GM12878 (cell line): ENCODE measurements at regions not wholly inside any gene's neighbourhood (a gene's known extent, or its start where the extent isn't known, plus 50 kb on each side); places are given as distances from the start of the nearest gene placed in this dataset.

Experiments
- ATAC-seq: fragments of 200-7000 bp; cut with Tn5 transposase; 3 replicates; pipeline ENCODE4 v1.9.1; 2020; ENCODE audit warnings: mild to moderate bottlenecking, moderate library complexity
- BruUV-seq: library from RNA; stranded (reverse); fragments of 400-500 nt; replicated peaks from 2 replicates; lab custom pipeline; 2021; lab: Mats Ljungman, UMichigan
- CTCF ChIA-PET: fragments of 300-600 bp; sonication (Branson Sonifier 250); formaldehyde crosslinking; extraction: SDS; loops from one replicate; lab custom pipeline; 2021; ENCODE audit warnings: inconsistent platforms; lab: Yijun Ruan, JAX
- POLR2A ChIA-PET: fragments of 350-600 bp; formaldehyde crosslinking; extraction: SDS; loops from one replicate; lab custom pipeline; 2021; ENCODE audit warnings: inconsistent platforms; lab: Charles Lee
- RAD21 ChIA-PET: fragments of 300-600 bp; sonication (Branson Sonifier 250); formaldehyde crosslinking; loops from one replicate; lab custom pipeline; 2023; ENCODE audit warnings: antibody characterized with exemption; ENCODE audit not compliant: unreplicated experiment; lab: Charles Lee
- SMC1A ChIA-PET: fragments of 300-600 bp; sonication (Branson Sonifier 250); formaldehyde crosslinking; loops from one replicate; lab custom pipeline; 2023; ENCODE audit not compliant: unreplicated experiment, uncharacterized antibody; lab: Charles Lee
- DNase-seq: peaks from one replicate; pipeline ENCODE4 v3.0.0-alpha.2; 2011; ENCODE audit warnings: low read depth, low spot score
- FAIRE-seq: peaks from 3 replicates; lab custom pipeline; 2011; peaks lifted over from hg19 to GRCh38; lab: Jason Lieb, UNC
- H2AFZ ChIP-seq: 2 replicates; pipeline ENCODE4 v1.6.0; 2011; ENCODE audit warnings: low read depth, low read length, control low read depth; ENCODE audit not compliant: control insufficient read depth
- H3K27ac ChIP-seq: 2 replicates; pipeline ENCODE4 v1.5.1; 2011; ENCODE audit warnings: control low read depth; ENCODE audit not compliant: control insufficient read depth, insufficient read depth
- H3K27me3 ChIP-seq, 2 experiments: replicated peaks in 1 of 2; 2 replicates each; pipeline versions ENCODE4 v1.6.0 to v1.6.1; 2011; ENCODE audit warnings: low read length in 1 of 2; ENCODE audit not compliant: control insufficient read depth in 2 of 2, insufficient read depth in 2 of 2
- H3K36me3 ChIP-seq, 2 experiments: 2 replicates each; pipeline ENCODE4 v1.5.1; 2011; ENCODE audit warnings: low read length in 1 of 2; ENCODE audit not compliant: control insufficient read depth in 2 of 2, insufficient read depth in 2 of 2
- H3K4me1 ChIP-seq: 2 replicates; pipeline ENCODE4 v1.6.1; 2011; ENCODE audit warnings: mild to moderate bottlenecking, low read length, moderate library complexity, mixed read lengths; ENCODE audit not compliant: control insufficient read depth, insufficient read depth
- H3K4me2 ChIP-seq: 2 replicates; pipeline ENCODE4 v1.6.0; 2011; ENCODE audit warnings: control low read depth; ENCODE audit not compliant: control insufficient read depth, insufficient read depth
- H3K4me3 ChIP-seq: fragments of 200-600 bp; sonication (generic); 2 replicates; pipeline ENCODE4 v1.5.1; 2016
- H3K79me2 ChIP-seq: 2 replicates; pipeline ENCODE4 v1.6.0; 2011; ENCODE audit warnings: low read length; ENCODE audit not compliant: control insufficient read depth, insufficient read depth
- H3K9ac ChIP-seq: 2 replicates; pipeline ENCODE4 v1.8.0; 2011; ENCODE audit warnings: low read length, control low read depth, mixed read lengths; ENCODE audit not compliant: control insufficient read depth, insufficient read depth
- H3K9me3 ChIP-seq: replicated peaks from 3 replicates; pipeline ENCODE4 v1.5.1; 2011; ENCODE audit warnings: mild to moderate bottlenecking, low read length; ENCODE audit not compliant: control insufficient read depth, insufficient read depth
- H4K20me1 ChIP-seq: 2 replicates; pipeline ENCODE4 v1.6.0; 2011; ENCODE audit not compliant: control insufficient read depth, insufficient read depth
- CREM ChIP-seq: IDR thresholded peaks from 2 replicates; pipeline ENCODE4 v1.6.1; 2014; ENCODE audit warnings: antibody characterized with exemption, low read depth
- EZH2 ChIP-seq: IDR thresholded peaks from 2 replicates; pipeline ENCODE4 v1.6.1; 2012; ENCODE audit warnings: low read depth, mild to moderate bottlenecking, control low read depth, inconsistent platforms, low read length, borderline replicate concordance; ENCODE audit not compliant: control insufficient read depth
- SP1 ChIP-seq: IDR thresholded peaks from one replicate; pipeline ENCODE4 v1.6.1; 2011; ENCODE audit warnings: low read depth, low read length
- STAT1 ChIP-seq: fragments of 450-650 bp; conservative IDR thresholded peaks from 2 replicates; pipeline ENCODE4 v1.6.1; 2014; ENCODE audit warnings: antibody characterized with exemption, mild to moderate bottlenecking
- SUZ12 ChIP-seq: fragments of 200-600 bp; sonication (generic); IDR thresholded peaks from one replicate; pipeline ENCODE4 v1.6.1; 2018; ENCODE audit warnings: antibody characterized with exemption, mild to moderate bottlenecking; ENCODE audit not compliant: unreplicated experiment
- ZNF384 ChIP-seq: IDR thresholded peaks from 2 replicates; pipeline ENCODE4 v1.6.1; 2012; ENCODE audit warnings: low read depth, mild to moderate bottlenecking, low read length, improper control_type of control experiment, borderline replicate concordance
- WGBS: methylation state at CpG from one replicate; pipeline ENCODE4 v1.1.6; 2016; ENCODE audit warnings: low lambda C conversion rate; ENCODE audit not compliant: insufficient replicate concordance, insufficient coverage; ENCODE audit errors: missing lambda C conversion rate; 5-methylcytosine and 5-hydroxymethylcytosine counted together
- in situ Hi-C: fragments of 300-500 bp; cut with MboI; formaldehyde crosslinking; loops from 9 replicates; pipeline ENCODE4 v1.14.3; 2018; ENCODE audit warnings: mixed read lengths
- intact Hi-C: fragments of 100-400 bp; cut with micrococcal nuclease; formaldehyde crosslinking; loops from one replicate; pipeline ENCODE4 v1.14.2; 2022; ENCODE audit not compliant: unreplicated experiment
- TF ChIP-seq, protein P1 (sequence below): IDR thresholded peaks from 2 replicates; pipeline ENCODE4 v1.6.1; 2011; ENCODE audit warnings: borderline replicate concordance, low read depth, mild to moderate bottlenecking, moderate library complexity, low read length; ENCODE audit not compliant: insufficient read depth, poor library complexity, severe bottlenecking
- TF ChIP-seq, protein P2 (sequence below): IDR thresholded peaks from 2 replicates; pipeline ENCODE4 v1.6.1; 2011; ENCODE audit warnings: mild to moderate bottlenecking, low read depth, low read length, moderate library complexity; ENCODE audit not compliant: insufficient replicate concordance

DNA sequence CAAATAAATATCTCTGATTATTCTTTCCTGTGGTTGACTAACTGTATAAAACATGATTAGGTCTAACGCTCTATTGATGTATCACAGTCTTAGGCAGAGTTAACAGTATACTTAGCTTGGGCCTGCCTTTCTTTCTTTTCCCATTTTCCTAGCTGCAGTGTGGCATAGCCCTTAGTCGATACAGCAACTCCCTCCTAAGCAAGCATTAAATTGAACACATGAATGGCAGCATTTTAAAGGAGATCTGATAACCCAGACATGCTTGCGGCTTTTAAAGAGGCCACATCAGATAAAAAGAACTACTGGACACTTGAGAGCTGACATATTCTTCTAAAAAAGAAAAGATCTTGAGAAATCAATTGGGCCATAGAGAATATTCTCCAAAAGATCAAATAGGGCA lies 312.0 kb upstream of the TMPRSS15 start:
- no peak overlapping the region for H3K4me2 ChIP-seq
- intact Hi-C loops: no loop called here
- ATAC-seq (no peak), FAIRE-seq (no peak), DNase-seq (no peak)
- no peaks in the 10 kb centered on the region for H3K79me2 ChIP-seq
- H3K27me3 ChIP-seq: no peaks in the 10 kb centered on the region
- ChIA-PET CTCF (interaction anchor here (0.9 kb wide), 1 partner anchor 14 kb away, joined by 3 read pairs; no protein-coding TSS in a partner anchor), SMC1A (no interaction called here), POLR2A (no interaction called here), RAD21 (no interaction called here)
- no peak overlapping the region for H3K4me3 ChIP-seq
- no peaks in the 10 kb centered on the region for H3K4me1 ChIP-seq
- no peaks in the 10 kb centered on the region for H3K9me3 ChIP-seq
- WGBS: 9% methylated on average over 3 of the region's 3 CpGs
- in situ Hi-C loops: no loop called here
- H3K9ac ChIP-seq: no peak overlapping the region
- no TSS peak for BruUV-seq
- no peak overlapping the region for H3K27ac ChIP-seq
- no peaks in the 10 kb centered on the region for H4K20me1 ChIP-seq
- TF ChIP-seq, protein P1, sequence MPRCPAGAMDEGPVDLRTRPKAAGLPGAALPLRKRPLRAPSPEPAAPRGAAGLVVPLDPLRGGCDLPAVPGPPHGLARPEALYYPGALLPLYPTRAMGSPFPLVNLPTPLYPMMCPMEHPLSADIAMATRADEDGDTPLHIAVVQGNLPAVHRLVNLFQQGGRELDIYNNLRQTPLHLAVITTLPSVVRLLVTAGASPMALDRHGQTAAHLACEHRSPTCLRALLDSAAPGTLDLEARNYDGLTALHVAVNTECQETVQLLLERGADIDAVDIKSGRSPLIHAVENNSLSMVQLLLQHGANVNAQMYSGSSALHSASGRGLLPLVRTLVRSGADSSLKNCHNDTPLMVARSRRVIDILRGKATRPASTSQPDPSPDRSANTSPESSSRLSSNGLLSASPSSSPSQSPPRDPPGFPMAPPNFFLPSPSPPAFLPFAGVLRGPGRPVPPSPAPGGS: no peak
- TF ChIP-seq EZH2 (no peak), ZNF384 (no peak), CREM (no peak), SUZ12 (no peak), STAT1 (no peak), SP1 (no peak)
- TF ChIP-seq, protein P2, sequence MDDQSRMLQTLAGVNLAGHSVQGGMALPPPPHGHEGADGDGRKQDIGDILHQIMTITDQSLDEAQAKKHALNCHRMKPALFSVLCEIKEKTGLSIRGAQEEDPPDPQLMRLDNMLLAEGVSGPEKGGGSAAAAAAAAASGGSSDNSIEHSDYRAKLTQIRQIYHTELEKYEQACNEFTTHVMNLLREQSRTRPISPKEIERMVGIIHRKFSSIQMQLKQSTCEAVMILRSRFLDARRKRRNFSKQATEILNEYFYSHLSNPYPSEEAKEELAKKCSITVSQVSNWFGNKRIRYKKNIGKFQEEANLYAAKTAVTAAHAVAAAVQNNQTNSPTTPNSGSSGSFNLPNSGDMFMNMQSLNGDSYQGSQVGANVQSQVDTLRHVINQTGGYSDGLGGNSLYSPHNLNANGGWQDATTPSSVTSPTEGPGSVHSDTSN: no peak
- H3K36me3 ChIP-seq: no peaks in the 10 kb centered on the region
- no peak overlapping the region for H2AFZ ChIP-seq
